ENCODE measurements at regions not wholly inside any gene's neighbourhood (a gene's known extent, or its start where the extent isn't known, plus 50 kb on each side); places are given as distances from the start of the nearest gene placed in this dataset.

DNA sequence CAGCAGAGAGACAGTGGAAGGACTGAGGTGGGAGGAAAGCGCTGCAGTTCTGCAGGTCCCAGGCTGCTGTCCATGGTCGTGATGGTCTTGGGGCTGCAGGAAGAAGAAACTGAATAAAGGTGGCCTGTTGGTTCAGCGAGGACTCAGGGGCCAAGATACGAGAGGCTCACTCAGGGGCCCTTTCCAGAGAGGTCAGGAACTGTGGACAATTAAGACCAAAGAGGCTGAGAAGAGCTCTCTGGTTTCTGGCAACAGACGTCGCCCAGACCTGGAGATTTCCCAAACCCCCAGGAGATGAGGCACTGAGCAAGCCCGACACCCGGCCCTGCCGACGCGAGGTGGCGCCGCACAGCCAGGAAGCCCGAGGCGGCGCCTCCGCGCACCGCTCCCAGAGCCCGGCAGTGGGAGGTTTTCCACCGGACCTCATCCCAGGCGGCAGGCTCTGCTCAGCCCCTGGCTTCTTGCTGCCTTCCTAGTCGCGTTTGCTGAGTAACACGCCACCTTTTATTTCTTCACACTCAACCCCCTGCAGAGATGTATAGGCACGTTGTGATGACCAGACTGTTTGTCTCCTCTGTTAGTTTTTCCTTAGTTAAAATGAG, 56.4 kb upstream of the ARRDC4 start (continued):
- TF ChIP-seq, protein P1, sequence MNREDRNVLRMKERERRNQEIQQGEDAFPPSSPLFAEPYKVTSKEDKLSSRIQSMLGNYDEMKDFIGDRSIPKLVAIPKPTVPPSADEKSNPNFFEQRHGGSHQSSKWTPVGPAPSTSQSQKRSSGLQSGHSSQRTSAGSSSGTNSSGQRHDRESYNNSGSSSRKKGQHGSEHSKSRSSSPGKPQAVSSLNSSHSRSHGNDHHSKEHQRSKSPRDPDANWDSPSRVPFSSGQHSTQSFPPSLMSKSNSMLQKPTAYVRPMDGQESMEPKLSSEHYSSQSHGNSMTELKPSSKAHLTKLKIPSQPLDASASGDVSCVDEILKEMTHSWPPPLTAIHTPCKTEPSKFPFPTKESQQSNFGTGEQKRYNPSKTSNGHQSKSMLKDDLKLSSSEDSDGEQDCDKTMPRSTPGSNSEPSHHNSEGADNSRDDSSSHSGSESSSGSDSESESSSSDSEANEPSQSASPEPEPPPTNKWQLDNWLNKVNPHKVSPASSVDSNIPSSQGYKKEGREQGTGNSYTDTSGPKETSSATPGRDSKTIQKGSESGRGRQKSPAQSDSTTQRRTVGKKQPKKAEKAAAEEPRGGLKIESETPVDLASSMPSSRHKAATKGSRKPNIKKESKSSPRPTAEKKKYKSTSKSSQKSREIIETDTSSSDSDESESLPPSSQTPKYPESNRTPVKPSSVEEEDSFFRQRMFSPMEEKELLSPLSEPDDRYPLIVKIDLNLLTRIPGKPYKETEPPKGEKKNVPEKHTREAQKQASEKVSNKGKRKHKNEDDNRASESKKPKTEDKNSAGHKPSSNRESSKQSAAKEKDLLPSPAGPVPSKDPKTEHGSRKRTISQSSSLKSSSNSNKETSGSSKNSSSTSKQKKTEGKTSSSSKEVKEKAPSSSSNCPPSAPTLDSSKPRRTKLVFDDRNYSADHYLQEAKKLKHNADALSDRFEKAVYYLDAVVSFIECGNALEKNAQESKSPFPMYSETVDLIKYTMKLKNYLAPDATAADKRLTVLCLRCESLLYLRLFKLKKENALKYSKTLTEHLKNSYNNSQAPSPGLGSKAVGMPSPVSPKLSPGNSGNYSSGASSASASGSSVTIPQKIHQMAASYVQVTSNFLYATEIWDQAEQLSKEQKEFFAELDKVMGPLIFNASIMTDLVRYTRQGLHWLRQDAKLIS (CRISPR knock-in tag; IDR thresholded peaks at IDR 0.05): no peak
- TF ChIP-seq XRCC5 (optimal IDR thresholded peaks at IDR 0.05; ENCODE audit: low read length) (peak; percentile 77), FOXJ3 (CRISPR knock-in tag; IDR thresholded peaks at IDR 0.05; ENCODE audit: borderline replicate concordance) (no peak), RARG (CRISPR knock-in tag; IDR thresholded peaks at IDR 0.05; ENCODE audit: low read depth) (no peak), ZNF589 (CRISPR knock-in tag; conservative IDR thresholded peaks at IDR 0.05) (no peak), ZNF816 (CRISPR knock-in tag; IDR thresholded peaks at IDR 0.05; ENCODE audit: borderline replicate concordance) (no peak), ZNF781 (CRISPR knock-in tag; IDR thresholded peaks at IDR 0.05; ENCODE audit: borderline replicate concordance, not compliant biosample characterization) (peak; percentile 67), STAG1 (CRISPR knock-in tag; IDR thresholded peaks at IDR 0.05) (peak; percentile 86), KAT7 (CRISPR knock-in tag; IDR thresholded peaks at IDR 0.05; ENCODE audit: borderline replicate concordance) (no peak), NR2C2 (CRISPR knock-in tag; IDR thresholded peaks at IDR 0.05; ENCODE audit: borderline replicate concordance) (no peak), NR2F2 (IDR thresholded peaks at IDR 0.05; ENCODE audit: borderline replicate concordance, low read depth) (no peak), ZNF563 (CRISPR knock-in tag; IDR thresholded peaks at IDR 0.05) (no peak), THYN1 (CRISPR knock-in tag; IDR thresholded peaks at IDR 0.05; ENCODE audit: borderline replicate concordance, low read depth) (no peak), TCF7 (IDR thresholded peaks at IDR 0.05; ENCODE audit: low read depth) (no peak), ZMYM3 (CRISPR knock-in tag; IDR thresholded peaks at IDR 0.05) (no peak), RAD21 (CRISPR knock-in tag; IDR thresholded peaks at IDR 0.05) (peak; percentile 88), KMT2B (CRISPR knock-in tag; IDR thresholded peaks at IDR 0.05) (no peak)
- TF ChIP-seq, protein P2, sequence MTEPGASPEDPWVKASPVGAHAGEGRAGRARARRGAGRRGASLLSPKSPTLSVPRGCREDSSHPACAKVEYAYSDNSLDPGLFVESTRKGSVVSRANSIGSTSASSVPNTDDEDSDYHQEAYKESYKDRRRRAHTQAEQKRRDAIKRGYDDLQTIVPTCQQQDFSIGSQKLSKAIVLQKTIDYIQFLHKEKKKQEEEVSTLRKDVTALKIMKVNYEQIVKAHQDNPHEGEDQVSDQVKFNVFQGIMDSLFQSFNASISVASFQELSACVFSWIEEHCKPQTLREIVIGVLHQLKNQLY (CRISPR knock-in tag; IDR thresholded peaks at IDR 0.05): no peak
- TF ChIP-seq, protein P3, sequence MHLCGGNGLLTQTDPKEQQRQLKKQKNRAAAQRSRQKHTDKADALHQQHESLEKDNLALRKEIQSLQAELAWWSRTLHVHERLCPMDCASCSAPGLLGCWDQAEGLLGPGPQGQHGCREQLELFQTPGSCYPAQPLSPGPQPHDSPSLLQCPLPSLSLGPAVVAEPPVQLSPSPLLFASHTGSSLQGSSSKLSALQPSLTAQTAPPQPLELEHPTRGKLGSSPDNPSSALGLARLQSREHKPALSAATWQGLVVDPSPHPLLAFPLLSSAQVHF (CRISPR knock-in tag; IDR thresholded peaks at IDR 0.05): no peak
- TF ChIP-seq, protein P4, sequence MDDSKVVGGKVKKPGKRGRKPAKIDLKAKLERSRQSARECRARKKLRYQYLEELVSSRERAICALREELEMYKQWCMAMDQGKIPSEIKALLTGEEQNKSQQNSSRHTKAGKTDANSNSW (CRISPR knock-in tag; IDR thresholded peaks at IDR 0.05; ENCODE audit: borderline replicate concordance): no peak
- TF ChIP-seq, protein P5, sequence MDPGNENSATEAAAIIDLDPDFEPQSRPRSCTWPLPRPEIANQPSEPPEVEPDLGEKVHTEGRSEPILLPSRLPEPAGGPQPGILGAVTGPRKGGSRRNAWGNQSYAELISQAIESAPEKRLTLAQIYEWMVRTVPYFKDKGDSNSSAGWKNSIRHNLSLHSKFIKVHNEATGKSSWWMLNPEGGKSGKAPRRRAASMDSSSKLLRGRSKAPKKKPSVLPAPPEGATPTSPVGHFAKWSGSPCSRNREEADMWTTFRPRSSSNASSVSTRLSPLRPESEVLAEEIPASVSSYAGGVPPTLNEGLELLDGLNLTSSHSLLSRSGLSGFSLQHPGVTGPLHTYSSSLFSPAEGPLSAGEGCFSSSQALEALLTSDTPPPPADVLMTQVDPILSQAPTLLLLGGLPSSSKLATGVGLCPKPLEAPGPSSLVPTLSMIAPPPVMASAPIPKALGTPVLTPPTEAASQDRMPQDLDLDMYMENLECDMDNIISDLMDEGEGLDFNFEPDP (CRISPR knock-in tag; conservative IDR thresholded peaks at IDR 0.05): no peak
- TF ChIP-seq, protein P6, sequence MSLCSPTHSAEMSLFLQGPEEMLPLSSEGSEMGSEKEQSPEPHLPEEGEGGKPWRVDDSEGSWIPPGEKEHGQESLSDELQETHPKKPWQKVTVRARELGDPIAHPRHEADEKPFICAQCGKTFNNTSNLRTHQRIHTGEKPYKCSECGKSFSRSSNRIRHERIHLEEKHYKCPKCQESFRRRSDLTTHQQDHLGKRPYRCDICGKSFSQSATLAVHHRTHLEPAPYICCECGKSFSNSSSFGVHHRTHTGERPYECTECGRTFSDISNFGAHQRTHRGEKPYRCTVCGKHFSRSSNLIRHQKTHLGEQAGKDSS (CRISPR knock-in tag; IDR thresholded peaks at IDR 0.05; ENCODE audit: borderline replicate concordance, low read depth): peak; percentile 52; the same call in 1 of the 2 replicates

All from HepG2 (cell line).